ENCODE measurements at regions not wholly inside any gene's neighbourhood (a gene's known extent, or its start where the extent isn't known, plus 50 kb on each side); places are given as distances from the start of the nearest gene placed in this dataset.

GRCh38 chr14:22251090-22251489 lies 337.9 kb downstream of the DAD1 start:
- TF ChIP-seq CTCF (conservative IDR thresholded peaks at IDR 0.05 in 1 of 2, IDR thresholded peaks at IDR 0.05 in 1 of 2; ENCODE audit: extremely low read depth in 1 of 2, insufficient read depth in 1 of 2, low read depth in 1 of 2, low read length in 2 of 2) (no peak), EZH2 (IDR thresholded peaks at IDR 0.05; ENCODE audit: borderline replicate concordance, low read length) (no peak)
